ENCODE measurements at regions not wholly inside any gene's neighbourhood (a gene's known extent, or its start where the extent isn't known, plus 50 kb on each side); places are given as distances from the start of the nearest gene placed in this dataset.
"Not testable (repeated sequence)": the region's sequence is repeated elsewhere in the genome, so short reads cannot be mapped to it uniquely, and the experiment has no call there.

- no peaks in the 10 kb centered on the region for H3K9me3 ChIP-seq (ENCODE audit: control insufficient read depth in 1 of 2, low read length in 2 of 2)
- H3K36me3 ChIP-seq (ENCODE audit: control insufficient read depth in 1 of 2, insufficient read depth in 2 of 2, low read length in 2 of 2), result no peaks in the 10 kb centered on the region
- H3K4me1 ChIP-seq (ENCODE audit: control insufficient read depth in 1 of 2, insufficient read depth in 2 of 2, low read length in 2 of 2), result peaks cover 2 to 12% of the 10 kb centered on the region in 2 donors
- no peak overlapping the region for H3K27ac ChIP-seq (ENCODE audit: low read depth, low read length)
- peaks cover 0 to 2% of the 10 kb centered on the region in 2 donors for H3K27me3 ChIP-seq (ENCODE audit: control insufficient read depth in 1 of 2, insufficient read depth in 2 of 2, low read length in 2 of 2)
- no peak overlapping the region for H3K9ac ChIP-seq (ENCODE audit: low read depth in 1 of 2, low read length in 2 of 2)
- H3K4me3 ChIP-seq (ENCODE audit: low read depth in 1 of 2, low read length in 2 of 2), result no peak overlapping the region
Measured at GRCh38 chr16:85283305-85284050, 171.2 kb upstream of the CIBAR2 start.

- Histone ChIP-seq H3K27ac (ENCODE audit: low read depth, low read length) (no peak overlapping the region), H3K4me3 (ENCODE audit: low read depth in 1 of 2, low read length in 2 of 2) (no peak overlapping the region), H3K9me3 (ENCODE audit: control insufficient read depth in 1 of 2, low read length in 2 of 2) (no peaks in the 10 kb centered on the region), H3K27me3 (ENCODE audit: control insufficient read depth in 1 of 2, insufficient read depth in 2 of 2, low read length in 2 of 2) (peaks cover 0 to 2% of the 10 kb centered on the region in 2 donors), H3K9ac (ENCODE audit: low read depth in 1 of 2, low read length in 2 of 2) (no peak overlapping the region), H3K4me1 (ENCODE audit: control insufficient read depth in 1 of 2, insufficient read depth in 2 of 2, low read length in 2 of 2) (peaks cover 10 to 19% of the 10 kb centered on the region in 2 donors), H3K36me3 (ENCODE audit: control insufficient read depth in 1 of 2, insufficient read depth in 2 of 2, low read length in 2 of 2) (no peaks in the 10 kb centered on the region)
Measured at GRCh38 chr16:85284141-85284817, 172.0 kb upstream of the CIBAR2 start.

DNA sequence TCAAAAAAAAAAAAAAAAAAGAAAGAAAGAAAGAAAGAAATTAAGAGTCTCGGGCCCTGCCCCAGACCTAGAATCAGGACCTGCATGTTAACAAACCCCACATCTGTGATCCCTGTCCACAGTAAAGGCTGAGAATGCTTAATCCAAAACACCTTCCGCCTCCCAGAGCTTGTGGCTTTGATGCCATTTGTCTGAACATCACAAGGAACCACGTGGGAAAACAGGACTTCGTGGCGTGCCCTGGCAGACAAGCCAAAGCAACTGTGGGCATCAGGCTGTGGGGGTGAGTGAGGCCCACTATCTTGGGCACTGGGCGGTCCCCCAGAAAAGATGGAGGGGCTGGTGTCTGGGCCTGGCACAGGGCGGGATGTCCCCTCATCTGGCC is 173.4 kb upstream of the CIBAR2 start:
- Histone ChIP-seq H3K9me3 (ENCODE audit: control insufficient read depth in 1 of 2, low read length in 2 of 2) (no peaks in the 10 kb centered on the region), H3K27ac (ENCODE audit: low read depth, low read length) (no peak overlapping the region), H3K27me3 (ENCODE audit: control insufficient read depth in 1 of 2, insufficient read depth in 2 of 2, low read length in 2 of 2) (peaks cover 0 to 2% of the 10 kb centered on the region in 2 donors), H3K4me1 (ENCODE audit: control insufficient read depth in 1 of 2, insufficient read depth in 2 of 2, low read length in 2 of 2) (peaks cover 22 to 24% of the 10 kb centered on the region in 2 donors), H3K9ac (ENCODE audit: low read depth in 1 of 2, low read length in 2 of 2) (no peak overlapping the region), H3K4me3 (ENCODE audit: low read depth in 1 of 2, low read length in 2 of 2) (no peak overlapping the region), H3K36me3 (ENCODE audit: control insufficient read depth in 1 of 2, insufficient read depth in 2 of 2, low read length in 2 of 2) (no peaks in the 10 kb centered on the region)

GRCh38 chr16:85286066-85286831 is 174.0 kb upstream of the CIBAR2 start:
- no peak overlapping the region for H3K9ac ChIP-seq (ENCODE audit: low read depth in 1 of 2, low read length in 2 of 2)
- no peak overlapping the region for H3K27ac ChIP-seq (ENCODE audit: low read depth, low read length)
- peaks cover 0 to 2% of the 10 kb centered on the region in 2 donors for H3K27me3 ChIP-seq (ENCODE audit: control insufficient read depth in 1 of 2, insufficient read depth in 2 of 2, low read length in 2 of 2)
- H3K9me3 ChIP-seq (ENCODE audit: control insufficient read depth in 1 of 2, low read length in 2 of 2), result no peaks in the 10 kb centered on the region
- H3K36me3 ChIP-seq (ENCODE audit: control insufficient read depth in 1 of 2, insufficient read depth in 2 of 2, low read length in 2 of 2), result no peaks in the 10 kb centered on the region
- no peak overlapping the region for H3K4me3 ChIP-seq (ENCODE audit: low read depth in 1 of 2, low read length in 2 of 2)
- H3K4me1 ChIP-seq (ENCODE audit: control insufficient read depth in 1 of 2, insufficient read depth in 2 of 2, low read length in 2 of 2), result peaks cover 27 to 29% of the 10 kb centered on the region in 2 donors

GRCh38 chr16:85286951-85287814 is 174.9 kb upstream of the CIBAR2 start:
- Histone ChIP-seq H3K9ac (ENCODE audit: low read depth in 1 of 2, low read length in 2 of 2) (no peak overlapping the region), H3K9me3 (ENCODE audit: control insufficient read depth in 1 of 2, low read length in 2 of 2) (no peaks in the 10 kb centered on the region), H3K4me3 (ENCODE audit: low read depth in 1 of 2, low read length in 2 of 2) (no peak overlapping the region), H3K36me3 (ENCODE audit: control insufficient read depth in 1 of 2, insufficient read depth in 2 of 2, low read length in 2 of 2) (no peaks in the 10 kb centered on the region), H3K27ac (ENCODE audit: low read depth, low read length) (peak overlapping the region; percentile 13), H3K27me3 (ENCODE audit: control insufficient read depth in 1 of 2, insufficient read depth in 2 of 2, low read length in 2 of 2) (peaks cover 0 to 2% of the 10 kb centered on the region in 2 donors), H3K4me1 (ENCODE audit: control insufficient read depth in 1 of 2, insufficient read depth in 2 of 2, low read length in 2 of 2) (peaks cover 29 to 33% of the 10 kb centered on the region in 2 donors)

DNA sequence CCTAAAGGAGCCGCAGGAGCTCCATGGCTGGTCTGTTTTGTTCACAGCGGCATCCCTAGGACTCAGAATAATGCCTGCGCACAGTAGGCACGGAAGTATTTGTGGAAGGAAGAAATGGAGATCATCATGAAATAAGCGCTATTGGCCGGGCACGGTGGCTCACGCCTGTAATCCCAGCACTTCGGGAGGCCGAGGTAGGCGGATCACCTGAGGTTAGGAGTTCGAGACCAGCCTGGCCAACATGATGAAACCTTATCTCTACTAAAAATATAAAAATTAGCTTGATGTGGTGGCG is 175.5 kb upstream of the CIBAR2 start:
- H3K9me3 ChIP-seq (ENCODE audit: control insufficient read depth in 1 of 2, low read length in 2 of 2); H3K27me3 ChIP-seq (ENCODE audit: control insufficient read depth in 1 of 2, insufficient read depth in 2 of 2, low read length in 2 of 2); H3K36me3 ChIP-seq (ENCODE audit: control insufficient read depth in 1 of 2, insufficient read depth in 2 of 2, low read length in 2 of 2); H3K9ac ChIP-seq (ENCODE audit: low read depth in 1 of 2, low read length in 2 of 2); H3K4me3 ChIP-seq (ENCODE audit: low read depth in 1 of 2, low read length in 2 of 2); H3K27ac ChIP-seq (ENCODE audit: low read depth, low read length): not testable (repeated sequence)
- peaks cover 29 to 33% of the 10 kb centered on the region in 2 donors for H3K4me1 ChIP-seq (ENCODE audit: control insufficient read depth in 1 of 2, insufficient read depth in 2 of 2, low read length in 2 of 2)

DNA sequence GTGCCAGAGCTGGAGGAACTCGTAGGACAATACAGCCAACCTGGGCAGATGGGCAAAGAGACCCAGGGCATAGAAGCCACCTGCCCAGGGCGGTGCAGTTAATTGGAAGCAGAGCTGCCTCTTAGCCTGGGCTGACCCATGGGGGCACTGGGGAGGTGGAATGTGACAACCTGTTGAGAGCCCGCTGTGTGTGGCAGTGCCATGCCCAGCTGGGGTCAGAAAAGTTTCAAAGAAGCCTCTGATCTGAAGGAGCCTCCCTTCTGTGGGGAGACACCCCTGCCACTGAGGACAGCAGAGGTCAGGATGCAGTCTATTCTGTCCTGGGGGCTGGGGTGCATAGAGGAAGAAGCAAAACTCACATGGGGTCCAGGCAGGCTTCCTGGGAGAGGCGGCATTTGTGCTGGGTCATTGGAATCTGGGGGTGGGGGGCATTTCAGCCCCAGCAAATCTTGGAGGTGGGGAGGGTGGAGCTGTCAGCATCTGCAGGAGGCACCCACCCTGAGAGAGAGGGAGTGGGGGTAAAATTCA is 176.1 kb upstream of the CIBAR2 start:
- Histone ChIP-seq H3K4me3 (ENCODE audit: low read depth in 1 of 2, low read length in 2 of 2) (no peak overlapping the region), H3K4me1 (ENCODE audit: control insufficient read depth in 1 of 2, insufficient read depth in 2 of 2, low read length in 2 of 2) (peaks cover 29 to 33% of the 10 kb centered on the region in 2 donors), H3K27me3 (ENCODE audit: control insufficient read depth in 1 of 2, insufficient read depth in 2 of 2, low read length in 2 of 2) (peaks cover 0 to 2% of the 10 kb centered on the region in 2 donors), H3K36me3 (ENCODE audit: control insufficient read depth in 1 of 2, insufficient read depth in 2 of 2, low read length in 2 of 2) (no peaks in the 10 kb centered on the region), H3K9ac (ENCODE audit: low read depth in 1 of 2, low read length in 2 of 2) (no peak overlapping the region), H3K27ac (ENCODE audit: low read depth, low read length) (no peak overlapping the region), H3K9me3 (ENCODE audit: control insufficient read depth in 1 of 2, low read length in 2 of 2) (no peaks in the 10 kb centered on the region)

DNA sequence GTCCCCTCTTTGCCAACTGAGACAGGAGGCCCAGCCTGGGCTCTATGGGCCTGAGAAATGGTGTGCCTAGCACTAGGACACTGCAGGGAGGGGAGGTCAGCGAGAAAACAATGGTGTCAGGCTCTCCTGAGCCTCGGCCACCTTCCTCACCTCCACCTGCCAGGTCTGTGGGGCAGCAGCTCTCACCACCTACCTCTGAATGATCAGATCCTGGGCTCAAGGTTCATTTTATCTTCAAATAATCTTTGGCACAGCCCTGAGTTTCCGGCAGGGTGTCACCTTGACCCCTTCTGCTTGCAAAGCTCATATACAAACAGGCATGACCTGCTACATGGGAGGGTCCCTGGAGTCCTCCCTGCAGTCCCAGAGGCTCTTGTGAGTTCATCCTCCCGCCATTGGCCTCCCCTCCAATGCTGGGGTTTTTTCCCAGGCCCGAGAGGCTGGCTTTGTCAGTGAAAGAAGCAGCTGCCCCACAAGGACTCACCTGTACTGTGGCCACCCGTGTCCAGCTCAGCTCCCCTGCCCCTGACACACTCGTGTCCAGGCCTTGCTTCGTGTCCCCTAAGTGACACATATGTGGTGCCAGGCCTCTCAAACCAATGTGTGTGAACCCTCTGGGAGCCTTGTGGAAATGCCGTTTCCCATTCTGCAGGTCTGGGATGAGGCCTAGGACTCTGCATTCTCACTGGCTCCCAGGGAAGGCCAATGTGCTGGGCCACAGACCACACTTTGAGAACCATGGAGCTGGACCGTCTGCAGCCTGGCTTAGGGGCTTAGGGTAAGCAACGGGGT is 176.8 kb upstream of the CIBAR2 start:
- Histone ChIP-seq H3K9ac (ENCODE audit: low read depth in 1 of 2, low read length in 2 of 2) (no peak overlapping the region), H3K27ac (ENCODE audit: low read depth, low read length) (no peak overlapping the region), H3K4me1 (ENCODE audit: control insufficient read depth in 1 of 2, insufficient read depth in 2 of 2, low read length in 2 of 2) (peaks cover 29 to 33% of the 10 kb centered on the region in 2 donors), H3K9me3 (ENCODE audit: control insufficient read depth in 1 of 2, low read length in 2 of 2) (no peaks in the 10 kb centered on the region), H3K36me3 (ENCODE audit: control insufficient read depth in 1 of 2, insufficient read depth in 2 of 2, low read length in 2 of 2) (no peaks in the 10 kb centered on the region), H3K4me3 (ENCODE audit: low read depth in 1 of 2, low read length in 2 of 2) (no peak overlapping the region), H3K27me3 (ENCODE audit: control insufficient read depth in 1 of 2, insufficient read depth in 2 of 2, low read length in 2 of 2) (peaks cover 0 to 2% of the 10 kb centered on the region in 2 donors)

Data from duodenal mucosa (tissue), 2 donors.